ENCODE measurements at regions not wholly inside any gene's neighbourhood (a gene's known extent, or its start where the extent isn't known, plus 50 kb on each side); places are given as distances from the start of the nearest gene placed in this dataset.

DNA sequence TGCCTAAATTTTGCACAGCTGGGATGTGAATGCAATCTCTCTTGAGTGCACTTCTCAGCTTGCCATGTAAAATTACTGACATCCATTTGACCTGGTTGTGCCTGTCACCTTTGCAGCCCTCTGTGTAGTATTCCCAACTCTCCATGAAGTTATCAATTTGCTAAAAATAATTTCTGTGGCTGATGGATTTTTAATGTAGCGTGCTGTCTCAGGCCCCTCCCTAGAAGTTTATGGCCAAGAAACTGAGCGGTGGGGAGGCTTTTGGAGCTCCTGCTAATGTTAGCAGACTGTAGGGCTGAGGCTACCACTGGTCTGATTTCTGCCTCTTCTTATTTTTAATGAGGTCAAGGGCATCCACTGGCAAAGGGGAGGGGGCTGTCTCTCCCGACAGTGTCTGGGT, 577.0 kb upstream of the DPP6 start:
- peaks cover 0 to 28% (median 13%) of the 10 kb centered on the region in 8 donors for H3K9me3 ChIP-seq
- intact Hi-C loops (cut with DNase I; ENCODE audit: low total_unique reads): no loop called here
- no peaks in the 10 kb centered on the region for H3K27me3 ChIP-seq (replicated peaks in 1 of 7)
- H3K27ac ChIP-seq: no peak overlapping the region
- no peak for DNase-seq
- no peaks in the 10 kb centered on the region for H3K4me1 ChIP-seq
- no peak overlapping the region for H3K4me3 ChIP-seq
- no peaks in the 10 kb centered on the region for H3K36me3 ChIP-seq
- WGBS, 5 donors: 68 to 88% (median 77%) methylated on average over 3 of the region's 3 CpGs
- TF ChIP-seq POLR2A (IDR thresholded peaks at IDR 0.05) (no peak), POLR2AphosphoS5 (IDR thresholded peaks at IDR 0.05) (no peak)
- TF ChIP-seq, protein P1, sequence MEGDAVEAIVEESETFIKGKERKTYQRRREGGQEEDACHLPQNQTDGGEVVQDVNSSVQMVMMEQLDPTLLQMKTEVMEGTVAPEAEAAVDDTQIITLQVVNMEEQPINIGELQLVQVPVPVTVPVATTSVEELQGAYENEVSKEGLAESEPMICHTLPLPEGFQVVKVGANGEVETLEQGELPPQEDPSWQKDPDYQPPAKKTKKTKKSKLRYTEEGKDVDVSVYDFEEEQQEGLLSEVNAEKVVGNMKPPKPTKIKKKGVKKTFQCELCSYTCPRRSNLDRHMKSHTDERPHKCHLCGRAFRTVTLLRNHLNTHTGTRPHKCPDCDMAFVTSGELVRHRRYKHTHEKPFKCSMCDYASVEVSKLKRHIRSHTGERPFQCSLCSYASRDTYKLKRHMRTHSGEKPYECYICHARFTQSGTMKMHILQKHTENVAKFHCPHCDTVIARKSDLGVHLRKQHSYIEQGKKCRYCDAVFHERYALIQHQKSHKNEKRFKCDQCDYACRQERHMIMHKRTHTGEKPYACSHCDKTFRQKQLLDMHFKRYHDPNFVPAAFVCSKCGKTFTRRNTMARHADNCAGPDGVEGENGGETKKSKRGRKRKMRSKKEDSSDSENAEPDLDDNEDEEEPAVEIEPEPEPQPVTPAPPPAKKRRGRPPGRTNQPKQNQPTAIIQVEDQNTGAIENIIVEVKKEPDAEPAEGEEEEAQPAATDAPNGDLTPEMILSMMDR (IDR thresholded peaks at IDR 0.05 in 8 of 11, conservative IDR thresholded peaks at IDR 0.05 in 3 of 11): no peak

DNA sequence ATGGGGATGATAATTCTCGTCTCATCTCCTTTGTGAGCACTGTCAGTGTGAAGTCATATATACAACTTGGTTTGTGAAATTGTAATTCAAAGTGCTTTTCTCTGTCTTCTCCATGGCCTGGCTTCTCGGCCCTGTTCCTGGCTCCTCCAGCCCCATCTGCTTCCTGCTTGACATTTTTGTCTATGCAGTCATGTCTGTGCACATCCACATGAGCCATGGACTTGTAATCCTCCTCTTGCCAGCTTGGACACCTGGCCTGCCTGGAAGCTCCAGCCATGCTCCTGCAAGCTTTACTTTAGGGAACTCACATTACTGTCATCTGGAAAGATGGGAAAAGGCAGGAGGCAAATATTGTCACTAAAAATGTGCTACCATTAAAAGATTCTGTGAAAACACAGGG, 576.0 kb upstream of the DPP6 start:
- intact Hi-C loops (cut with DNase I; ENCODE audit: low total_unique reads): no loop called here
- TF ChIP-seq, protein P1 (IDR thresholded peaks at IDR 0.05 in 8 of 11, conservative IDR thresholded peaks at IDR 0.05 in 3 of 11): no peak
- TF ChIP-seq POLR2A (IDR thresholded peaks at IDR 0.05) (no peak), POLR2AphosphoS5 (IDR thresholded peaks at IDR 0.05) (no peak)
- H3K27me3 ChIP-seq (replicated peaks in 1 of 7): no peaks in the 10 kb centered on the region
- no peak overlapping the region for H3K4me3 ChIP-seq
- no peaks in the 10 kb centered on the region for H3K4me1 ChIP-seq
- no peaks in the 10 kb centered on the region for H3K36me3 ChIP-seq
- H3K9me3 ChIP-seq: peaks cover 0 to 27% (median 18%) of the 10 kb centered on the region in 8 donors
- DNase-seq: no peak
- 64 to 83% (median 67%) methylated on average over 2 of the region's 2 CpGs for WGBS, 5 donors
- H3K27ac ChIP-seq: no peak overlapping the region

DNA sequence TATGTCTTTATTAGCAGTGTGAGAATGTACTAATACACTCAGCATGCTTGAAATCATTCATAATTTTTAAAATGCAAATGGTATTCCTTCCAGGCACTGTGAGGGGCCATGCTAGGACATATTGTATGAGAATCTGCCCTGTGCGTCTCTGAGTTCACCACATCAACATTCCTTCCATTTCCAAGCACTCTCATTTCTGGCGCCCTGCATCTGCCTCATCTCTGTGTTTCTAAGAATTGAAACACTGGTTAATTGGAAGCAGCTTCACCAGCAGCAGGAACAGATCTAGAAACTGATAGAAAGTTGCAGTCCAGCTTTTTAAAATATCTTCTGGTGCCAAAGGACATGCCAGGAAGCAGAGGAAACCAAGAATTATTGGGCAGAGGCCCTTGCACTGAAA, 555.9 kb upstream of the DPP6 start:
- intact Hi-C loops (cut with DNase I; ENCODE audit: low total_unique reads): no loop called here
- DNase-seq: no peak
- Histone ChIP-seq H3K27me3 (replicated peaks in 1 of 7) (no peaks in the 10 kb centered on the region), H3K9me3 (peaks cover 0 to 14% (median 4%) of the 10 kb centered on the region in 8 donors), H3K36me3 (no peaks in the 10 kb centered on the region), H3K4me1 (no peaks in the 10 kb centered on the region), H3K27ac (peak overlapping the region in 2 of 8 donors; percentile 7 to 26), H3K4me3 (no peak overlapping the region)
- no peak for TF ChIP-seq POLR2AphosphoS5 (IDR thresholded peaks at IDR 0.05)
- TF ChIP-seq POLR2A (IDR thresholded peaks at IDR 0.05): no peak
- TF ChIP-seq, protein P1 (IDR thresholded peaks at IDR 0.05 in 8 of 11, conservative IDR thresholded peaks at IDR 0.05 in 3 of 11): no peak
- 73 to 81% (median 77%) methylated on average over 2 of the region's 2 CpGs for WGBS, 5 donors

DNA sequence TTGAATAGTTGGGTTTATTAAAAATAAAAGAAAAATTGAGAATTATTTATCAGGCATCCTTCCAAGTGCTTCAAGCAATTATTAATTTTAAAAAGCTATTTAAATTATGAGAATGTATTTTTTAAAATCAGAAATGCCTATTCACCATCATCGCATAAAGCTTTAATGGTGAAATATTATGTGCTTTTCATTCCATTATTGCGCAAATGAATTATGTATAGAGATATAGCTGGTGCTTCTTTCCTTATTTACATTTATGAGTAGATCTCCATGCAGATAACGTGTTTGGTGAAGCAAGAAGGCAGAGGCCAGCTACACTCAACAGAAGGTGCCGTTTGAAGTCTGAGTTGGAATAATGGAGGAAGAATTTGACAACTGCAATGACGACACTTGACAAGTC, 549.1 kb upstream of the DPP6 start:
- Histone ChIP-seq H3K27ac (no peak overlapping the region), H3K4me3 (no peak overlapping the region), H3K27me3 (replicated peaks in 1 of 7) (no peaks in the 10 kb centered on the region), H3K36me3 (no peaks in the 10 kb centered on the region), H3K9me3 (peaks cover 0 to 22% (median 11%) of the 10 kb centered on the region in 8 donors), H3K4me1 (no peaks in the 10 kb centered on the region)
- no peak for TF ChIP-seq POLR2A (IDR thresholded peaks at IDR 0.05)
- no peak for TF ChIP-seq POLR2AphosphoS5 (IDR thresholded peaks at IDR 0.05)
- TF ChIP-seq, protein P1 (IDR thresholded peaks at IDR 0.05 in 8 of 11, conservative IDR thresholded peaks at IDR 0.05 in 3 of 11): no peak
- WGBS, 5 donors: 81 to 85% (median 83%) methylated on average over 5 of the region's 5 CpGs
- DNase-seq: no peak
- intact Hi-C loops (cut with DNase I; ENCODE audit: low total_unique reads): no loop called here

Data from spleen (tissue), 11 donors.